NCI-H2196 treated with DMSO at 0.1 percent for 48 hours (cell line): ENCODE measurements at regions not wholly inside any gene's neighbourhood (a gene's known extent, or its start where the extent isn't known, plus 50 kb on each side); places are given as distances from the start of the nearest gene placed in this dataset.
A peak's percentile ranks its signal among the peaks of the same experiment; 100 is the strongest.

Experiments used
- DNase-seq: peaks from one replicate; lab custom pipeline; 2025; ENCODE audit not compliant: unreplicated experiment; lab: John Stamatoyannopoulos, UW

DNA sequence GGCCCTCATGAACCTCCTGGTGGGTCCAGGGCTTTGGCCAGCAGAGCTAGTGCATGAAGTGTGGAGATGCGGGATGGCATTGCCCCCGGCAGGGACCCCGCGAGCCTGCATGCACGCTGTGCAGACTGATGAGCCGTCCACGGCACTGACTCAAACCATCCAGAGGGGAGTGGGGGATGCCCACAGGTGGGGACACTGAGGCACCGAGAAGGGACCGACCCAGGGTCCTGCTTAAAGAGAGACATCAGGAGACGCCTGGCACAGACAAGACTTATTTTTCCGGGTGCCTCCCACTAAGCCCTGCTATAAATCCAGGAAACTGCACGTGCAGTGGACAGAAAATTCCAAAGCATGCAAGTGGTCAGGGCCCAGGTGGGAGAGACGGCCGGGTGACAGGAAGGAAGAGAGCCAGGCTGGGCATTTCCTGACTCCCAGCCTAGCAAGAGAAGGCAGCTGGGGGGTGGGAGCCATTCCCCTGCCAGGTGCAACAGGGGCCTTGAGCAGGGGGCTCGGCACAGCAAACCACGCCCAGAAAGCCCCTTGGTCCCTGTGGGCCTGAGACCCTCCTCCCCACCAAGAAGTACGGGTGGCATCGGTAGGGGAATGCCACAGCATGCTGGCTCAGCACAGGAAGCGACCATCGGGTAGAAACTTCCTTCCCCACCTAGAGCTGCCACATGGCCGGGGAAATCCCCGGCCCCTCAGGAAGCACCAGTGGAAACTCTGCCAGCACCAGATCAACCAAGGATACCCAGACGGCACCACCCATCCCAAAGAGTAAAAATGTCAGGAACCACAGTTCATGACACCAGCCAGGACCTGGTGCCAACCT is 91.5 kb downstream of the FOXL3 start:
- no peak for DNase-seq

GRCh38 chr7:382043-382400 is 92.1 kb downstream of the FOXL3 start:
- no peak for DNase-seq

GRCh38 chr7:386385-386784 is 96.4 kb downstream of the FOXL3 start:
- DNase-seq: no peak

- DNase-seq: no peak
These were observed 97.4 kb downstream of the FOXL3 start for GRCh38 chr7:387132-388022.

DNA sequence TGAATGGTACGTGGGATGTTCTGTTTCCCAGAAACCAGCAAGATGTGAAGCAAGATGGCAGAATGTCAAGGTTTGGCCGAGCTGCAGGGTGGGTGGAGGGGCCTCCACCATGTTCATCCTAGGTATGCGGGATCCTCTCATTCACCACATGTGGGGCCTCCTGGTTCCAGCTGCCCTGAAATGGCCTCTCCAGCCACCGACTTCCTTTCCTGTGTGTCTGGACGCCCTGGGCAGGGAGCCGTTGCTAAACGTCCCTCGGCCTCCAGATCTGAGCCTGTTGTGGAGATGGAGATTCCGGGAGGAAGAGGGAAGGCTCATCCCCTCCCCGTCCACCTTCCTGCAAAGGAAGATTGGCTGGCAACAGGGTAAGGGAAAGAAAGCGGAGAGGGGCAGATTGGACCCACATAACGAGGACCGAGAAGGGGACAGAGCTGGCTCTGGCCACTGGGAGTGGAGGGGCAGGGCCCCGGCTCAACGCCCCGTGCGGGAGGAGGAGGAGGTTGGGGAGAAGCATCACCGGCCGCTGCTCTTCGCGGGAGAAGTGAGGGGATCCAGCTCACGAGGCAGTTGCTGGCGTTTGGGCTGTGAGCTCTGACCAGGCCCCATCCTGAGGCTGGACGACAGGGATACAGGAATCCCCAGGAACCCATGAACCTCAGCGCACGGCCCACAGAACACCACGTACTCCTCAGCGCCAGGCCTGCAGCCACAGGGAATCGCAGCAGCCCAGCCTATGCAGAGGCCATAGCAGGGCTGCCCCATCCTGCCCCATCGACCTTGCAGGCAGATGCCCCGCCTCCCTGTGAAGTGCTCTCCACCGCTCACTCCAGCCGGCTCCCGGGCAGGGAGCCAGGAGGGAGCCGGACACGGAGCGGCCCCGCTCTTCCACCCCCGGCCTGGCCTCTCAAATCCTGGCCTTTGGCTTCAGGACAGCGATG is 98.3 kb downstream of the FOXL3 start:
- peak; percentile 31 for DNase-seq

GRCh38 chr7:388961-389701 is 99.2 kb downstream of the FOXL3 start:
- DNase-seq: no peak

- no peak for DNase-seq
These were observed 100.1 kb downstream of the FOXL3 start for GRCh38 chr7:389911-390601.

DNA sequence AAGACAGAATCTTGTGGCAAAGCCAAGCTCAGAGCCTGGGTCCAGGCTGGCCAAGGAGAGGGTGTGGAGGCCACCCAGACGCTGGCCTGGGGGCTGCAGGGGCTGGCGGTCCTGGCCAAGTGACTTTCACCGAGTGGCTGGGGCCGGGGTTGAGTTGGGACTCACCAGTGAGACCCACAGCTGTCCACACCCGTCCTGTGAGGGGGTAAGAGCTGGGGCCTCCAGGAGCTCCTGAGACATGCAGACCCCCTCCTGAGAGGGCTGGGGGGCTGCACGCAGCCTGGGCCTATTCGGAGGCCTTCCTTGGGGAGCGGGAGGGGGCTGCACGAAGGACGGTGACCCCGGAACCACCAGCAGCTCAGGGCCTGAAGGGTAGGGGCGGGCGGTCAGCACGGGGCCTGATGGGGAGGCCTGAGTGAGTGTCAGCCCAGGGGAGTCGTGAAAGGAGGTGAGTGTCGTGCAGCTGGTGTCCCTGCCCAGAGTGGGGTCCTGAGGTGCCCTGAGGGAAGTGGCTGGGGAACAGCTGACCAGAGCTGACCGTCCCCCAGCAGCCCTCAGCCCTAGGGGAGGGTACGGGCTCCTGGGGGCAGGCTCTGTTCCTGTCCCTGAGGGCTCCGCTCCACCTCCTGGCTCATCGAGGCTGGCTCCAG is 100.9 kb downstream of the FOXL3 start:
- no peak for DNase-seq

- DNase-seq: no peak
These were observed 101.5 kb downstream of the FOXL3 start for GRCh38 chr7:391411-391951.

DNA sequence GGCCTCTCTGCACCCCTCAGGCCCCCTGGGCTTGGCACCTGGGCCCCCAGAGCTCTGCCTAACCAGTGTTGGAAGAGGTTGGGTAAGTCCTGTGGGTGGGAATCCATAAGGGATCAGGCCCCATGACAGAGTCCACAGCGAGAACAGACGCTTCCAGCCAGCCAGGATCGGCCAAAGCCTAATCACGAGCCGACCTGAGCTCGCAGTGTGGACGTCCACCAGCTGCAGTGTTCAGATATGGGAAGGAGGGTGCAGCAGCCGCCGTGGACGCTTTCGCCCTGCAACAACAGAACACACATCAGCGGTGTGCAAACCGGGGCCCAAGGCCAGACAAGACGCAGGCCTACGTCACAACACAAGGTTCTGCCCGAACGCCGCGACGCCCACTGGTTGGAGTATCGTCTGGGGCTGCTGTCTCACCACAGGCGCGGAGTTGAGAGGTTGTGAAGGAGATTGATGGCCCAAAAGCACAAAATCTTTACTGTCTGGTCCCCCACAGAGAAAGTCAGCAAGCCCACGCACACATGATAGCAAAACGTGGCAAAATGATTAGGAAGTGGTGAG is 102.1 kb downstream of the FOXL3 start:
- no peak for DNase-seq

GRCh38 chr7:392822-393221 is 102.9 kb downstream of the FOXL3 start:
- DNase-seq: no peak

- DNase-seq: no peak
These were observed 105.7 kb downstream of the FOXL3 start for GRCh38 chr7:395643-396042.

- DNase-seq: no peak
These were observed 108.9 kb downstream of the FOXL3 start for GRCh38 chr7:398888-399287.

DNA sequence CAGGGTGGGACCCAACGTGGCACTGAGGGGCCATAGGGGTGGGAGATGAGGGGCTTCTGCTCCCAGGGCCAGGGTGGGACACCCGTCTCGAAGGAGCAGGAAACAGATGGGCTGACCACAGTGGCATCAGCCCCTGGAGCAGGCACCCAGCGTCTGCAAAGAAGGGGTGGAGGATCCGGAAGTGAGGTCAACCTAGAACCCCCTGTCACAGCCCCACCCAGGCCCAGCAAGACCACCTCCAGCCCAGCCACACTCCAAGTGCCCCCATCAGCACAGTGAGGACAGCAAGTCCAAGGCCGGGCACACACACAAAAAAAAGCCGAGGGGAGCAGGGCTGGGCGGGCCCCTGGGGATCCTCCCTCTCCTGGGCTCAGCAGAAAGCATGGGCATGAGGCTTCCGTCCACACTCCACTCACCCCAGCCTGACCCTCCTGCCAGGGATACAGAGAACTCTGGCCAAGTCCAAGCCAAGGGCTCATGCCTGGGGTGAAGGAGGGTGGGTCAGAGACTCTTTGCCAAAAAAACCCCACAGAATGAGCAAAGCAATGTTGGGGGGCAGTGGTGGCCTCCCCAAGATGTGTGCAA is 111.0 kb downstream of the FOXL3 start:
- DNase-seq: no peak

DNA sequence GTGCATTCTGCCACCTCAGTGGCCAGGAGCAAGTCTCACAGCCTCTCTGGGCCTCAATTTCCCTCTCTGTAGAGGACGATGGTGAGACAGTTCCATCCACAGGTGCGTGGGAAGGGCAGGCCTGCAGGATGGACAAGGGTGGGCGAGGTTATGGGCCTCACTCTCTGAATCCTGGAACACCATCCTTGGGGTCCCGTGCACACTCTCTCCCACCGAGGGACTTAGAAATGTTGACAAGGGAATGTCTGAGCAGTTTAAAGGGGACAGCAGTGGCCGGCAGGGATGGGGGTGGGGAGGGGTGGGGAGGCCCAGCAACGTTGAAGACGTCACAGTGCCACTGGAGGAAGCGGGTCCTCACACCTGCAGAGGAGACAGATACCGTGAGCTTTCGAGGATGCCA is 111.5 kb downstream of the FOXL3 start:
- DNase-seq: no peak

DNA sequence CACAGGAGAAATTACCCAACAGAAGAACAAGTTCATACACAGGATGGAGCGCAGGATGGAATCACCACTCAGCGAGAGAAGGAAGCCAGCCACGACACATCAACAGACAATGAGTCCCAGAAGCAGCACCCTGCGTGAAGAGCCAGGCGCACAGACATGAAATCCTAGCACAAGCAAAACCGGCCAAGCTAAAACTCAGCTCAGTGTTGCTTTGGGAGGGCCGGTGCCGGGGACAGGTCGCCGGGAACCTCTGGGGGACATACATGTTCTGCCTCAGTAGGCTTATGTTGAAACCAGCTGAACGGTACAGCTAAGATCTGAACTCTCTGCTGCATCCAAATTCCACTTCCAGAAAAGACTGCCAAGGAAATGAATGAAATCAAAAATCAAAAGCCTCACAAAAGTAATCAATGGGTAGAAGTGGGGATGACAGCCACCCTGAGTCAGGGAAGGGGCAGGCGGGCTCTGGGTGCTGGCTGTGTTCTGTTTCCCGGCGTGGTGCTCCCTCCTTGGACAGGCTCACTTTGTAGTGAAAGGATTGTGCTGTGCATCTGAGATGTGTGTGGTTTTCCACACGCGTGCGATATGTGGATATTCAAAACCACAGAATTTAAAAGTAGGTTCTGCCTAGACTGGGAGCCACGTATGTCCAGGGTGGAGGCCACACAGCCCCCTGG is 114.7 kb downstream of the PDGFA start:
- no peak for DNase-seq

GRCh38 chr7:405489-406211 is 114.0 kb downstream of the PDGFA start:
- no peak for DNase-seq
